DMS79 treated with DMSO at 0.1 percent for 48 hours (cell line): ENCODE measurements at regions not wholly inside any gene's neighbourhood (a gene's known extent, or its start where the extent isn't known, plus 50 kb on each side); places are given as distances from the start of the nearest gene placed in this dataset.
"Not testable (repeated sequence)": the region's sequence is repeated elsewhere in the genome, so short reads cannot be mapped to it uniquely, and the experiment has no call there.

Experiments used
- DNase-seq: peaks from one replicate; lab custom pipeline; 2025; lab: John Stamatoyannopoulos, UW

- DNase-seq, result no peak
Measured at GRCh38 chr17:73851091-73851490, 206.8 kb upstream of the SDK2 start.

DNA sequence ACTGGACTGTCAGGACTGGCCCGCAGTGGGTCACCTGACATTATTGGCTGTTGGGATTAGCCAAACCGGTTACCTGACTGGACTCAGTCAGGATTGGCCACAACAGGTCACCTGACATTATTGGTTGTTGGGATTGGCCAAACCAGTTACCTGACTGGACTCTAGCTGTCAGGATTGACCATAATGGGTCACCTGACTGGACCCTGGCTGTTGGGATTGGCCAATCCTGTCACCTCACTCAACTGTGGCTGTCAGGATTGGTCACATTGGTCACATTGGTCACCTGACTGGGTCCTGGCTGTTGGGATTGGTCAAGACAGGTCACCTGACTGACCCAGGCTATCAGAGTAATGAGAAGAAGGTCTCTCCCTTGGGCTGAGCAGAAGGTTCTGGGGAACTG lies 207.7 kb upstream of the SDK2 start:
- no peak for DNase-seq

DNA sequence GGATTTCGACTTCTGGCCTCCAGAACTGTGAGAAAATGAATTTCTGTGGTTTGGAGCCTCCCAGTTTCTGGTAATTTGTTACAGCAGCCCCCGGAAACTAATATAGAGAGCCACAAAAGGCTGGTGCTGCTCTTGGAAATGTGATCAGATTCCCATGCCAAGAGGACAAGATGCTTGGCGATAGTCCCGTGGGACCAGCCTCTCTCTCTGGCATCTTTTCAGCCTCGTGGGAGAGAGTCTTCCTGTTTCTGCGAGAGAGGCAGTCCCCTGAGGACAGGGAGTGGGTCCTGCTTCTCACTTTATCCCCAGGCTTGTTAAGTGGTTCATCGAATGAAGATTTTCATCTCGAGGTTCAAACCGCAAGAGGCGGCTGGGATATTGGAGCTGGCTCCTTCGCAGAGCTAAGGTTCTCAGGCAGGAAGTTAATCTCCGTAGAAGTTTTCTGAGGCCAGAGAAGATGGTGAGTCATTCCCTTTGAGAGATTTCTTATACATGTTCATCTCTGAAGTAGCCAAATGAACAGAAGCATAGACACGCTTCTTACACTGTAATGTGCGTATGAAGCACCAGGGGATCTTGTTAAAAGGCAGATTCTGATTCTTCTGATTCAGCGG lies 211.6 kb upstream of the SDK2 start:
- no peak for DNase-seq

GRCh38 chr17:73856556-73856955 lies 212.3 kb upstream of the SDK2 start:
- DNase-seq, result no peak

- not testable (repeated sequence) for DNase-seq
Measured at GRCh38 chr17:73859439-73860008, 215.3 kb upstream of the SDK2 start.

DNA sequence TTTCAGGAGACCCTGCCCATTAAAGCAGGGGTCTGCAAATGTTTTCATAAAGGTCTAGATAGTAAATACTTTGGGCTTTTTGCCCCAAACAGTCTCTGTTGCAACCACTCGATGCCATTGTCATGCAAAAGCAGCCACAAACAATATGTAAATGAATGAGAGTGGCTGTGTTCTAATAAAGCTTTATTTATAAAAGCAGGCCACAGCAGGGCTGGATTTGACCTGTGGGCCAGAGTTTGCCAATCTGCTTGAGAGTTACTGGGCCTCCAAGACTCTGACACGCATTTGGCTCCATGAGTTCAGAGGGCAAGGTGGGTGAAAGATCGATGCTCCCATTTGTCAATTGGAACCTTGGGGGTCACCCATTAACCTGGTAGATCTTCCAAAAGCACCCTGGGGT lies 217.3 kb upstream of the SDK2 start:
- DNase-seq, result no peak

- DNase-seq, result no peak
Measured at GRCh38 chr17:73863761-73864535, 219.7 kb upstream of the SDK2 start.

GRCh38 chr17:73865831-73866230 lies 221.6 kb upstream of the SDK2 start:
- no peak for DNase-seq

DNA sequence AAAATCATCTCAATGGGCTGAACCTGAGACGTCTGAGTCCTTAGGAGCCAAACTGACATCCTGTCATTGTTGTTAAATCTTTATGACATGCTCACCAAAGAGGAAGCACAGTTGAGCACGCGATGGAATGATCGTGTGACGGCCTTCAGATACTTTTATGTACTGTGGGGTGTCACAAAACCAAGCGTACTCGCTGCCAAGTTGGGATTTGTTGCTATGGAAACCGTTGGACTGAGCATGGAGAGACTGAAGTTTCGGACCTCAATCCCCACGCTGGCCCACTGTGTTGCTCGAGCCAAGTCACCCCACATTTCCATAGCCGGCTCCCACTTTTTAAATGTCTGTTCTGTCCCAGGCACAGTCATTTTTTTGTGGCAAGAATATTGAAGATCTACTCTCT lies 222.8 kb upstream of the SDK2 start:
- DNase-seq, result no peak

GRCh38 chr17:73870068-73870467 lies 225.8 kb upstream of the SDK2 start:
- DNase-seq, result no peak

GRCh38 chr17:73870473-73870872 lies 226.2 kb upstream of the SDK2 start:
- no peak for DNase-seq

DNA sequence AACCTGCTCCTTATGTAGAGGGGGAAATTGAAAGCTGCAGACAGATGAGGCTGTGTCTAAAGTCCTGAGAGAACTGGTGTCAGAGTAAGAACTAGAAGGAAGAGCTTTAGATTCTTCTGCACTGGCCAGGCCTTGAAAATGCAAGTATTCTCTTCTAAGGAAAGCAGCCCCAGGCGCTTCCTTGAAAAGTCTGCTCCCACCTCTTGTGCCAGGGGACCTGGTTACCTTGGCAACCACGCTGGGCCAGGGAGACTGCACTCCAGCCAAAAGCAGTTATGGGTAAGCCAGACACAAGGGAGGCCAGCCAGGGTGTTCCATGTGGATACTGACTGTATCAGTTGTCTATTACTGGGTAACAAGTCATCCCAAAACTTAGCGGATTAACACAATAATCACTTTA lies 228.6 kb upstream of the SDK2 start:
- DNase-seq, result no peak

DNA sequence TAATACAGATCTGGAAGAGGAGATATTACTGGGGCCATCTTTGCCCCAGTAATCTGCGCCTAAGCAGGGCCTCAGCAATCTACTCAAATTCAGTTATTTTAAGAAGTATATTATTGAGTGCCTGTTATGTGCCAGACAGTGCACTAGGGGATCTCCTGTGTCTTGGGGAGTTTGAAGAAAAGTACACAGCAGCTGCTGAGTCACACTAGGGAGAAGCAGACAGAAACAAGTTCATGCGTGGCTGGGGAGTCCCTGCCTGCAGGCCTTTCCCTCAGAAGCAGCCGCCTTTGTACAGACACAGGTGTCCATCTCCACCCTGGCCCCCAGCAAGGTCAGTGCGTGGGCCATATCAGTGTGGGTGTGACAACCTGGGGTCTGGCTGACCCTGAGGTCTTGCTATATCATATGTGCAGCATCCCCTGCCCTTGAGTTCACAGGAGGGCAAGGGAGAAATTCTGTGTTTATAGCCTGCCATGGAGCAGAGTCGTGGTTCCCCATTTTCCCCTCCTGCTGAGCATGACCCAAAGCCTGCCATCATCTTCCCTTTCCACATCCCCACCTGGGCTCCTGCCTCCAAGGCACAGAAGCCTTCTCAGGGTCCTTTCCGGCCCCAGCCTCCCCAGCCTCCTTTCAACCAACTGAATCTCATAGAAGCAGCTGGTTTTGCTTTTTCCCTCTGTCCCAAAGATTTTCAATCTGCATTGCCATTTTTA lies 229.9 kb upstream of the SDK2 start:
- DNase-seq, result no peak

DNA sequence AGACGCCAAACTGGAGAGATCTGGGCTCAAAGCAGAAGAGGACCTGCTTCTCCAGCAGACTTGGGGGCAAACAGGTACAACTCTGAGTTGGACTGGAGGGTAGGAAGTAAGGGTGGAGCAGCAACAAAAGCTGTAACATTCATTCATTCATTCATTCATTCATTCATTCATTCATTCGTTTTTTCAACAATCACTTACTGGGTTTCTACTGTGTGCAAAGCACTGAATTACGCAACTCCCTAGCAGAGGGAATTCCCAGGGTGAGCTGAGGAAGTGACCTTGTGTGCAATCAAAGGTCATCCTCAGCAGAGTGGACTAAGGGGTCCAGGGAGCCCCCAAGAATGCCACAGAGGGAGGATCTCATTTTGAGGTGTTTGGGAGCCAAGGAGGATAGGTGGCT lies 231.1 kb upstream of the SDK2 start:
- no peak for DNase-seq

- DNase-seq, result no peak
Measured at GRCh38 chr17:73877962-73878361, 233.7 kb upstream of the SDK2 start.

DNA sequence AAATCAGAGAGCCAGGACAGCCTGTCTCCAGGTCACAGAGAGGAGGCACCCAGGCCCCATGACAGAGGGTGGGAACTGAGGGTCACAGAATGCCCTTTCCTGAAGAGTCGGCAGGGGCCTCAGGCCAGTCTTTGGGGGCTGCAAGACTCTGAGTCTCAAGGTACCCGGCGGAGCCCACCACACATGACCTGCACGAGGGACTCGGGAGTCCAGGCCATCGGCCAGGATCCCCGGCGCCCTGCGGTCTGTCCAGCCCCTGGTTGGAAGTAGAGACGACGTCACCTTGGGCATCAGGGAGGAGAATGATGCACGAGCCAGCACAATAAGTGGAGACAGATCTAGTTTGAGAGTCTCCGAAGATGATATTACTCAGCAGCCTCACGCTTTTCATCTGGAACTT lies 234.7 kb upstream of the SDK2 start:
- no peak for DNase-seq

DNA sequence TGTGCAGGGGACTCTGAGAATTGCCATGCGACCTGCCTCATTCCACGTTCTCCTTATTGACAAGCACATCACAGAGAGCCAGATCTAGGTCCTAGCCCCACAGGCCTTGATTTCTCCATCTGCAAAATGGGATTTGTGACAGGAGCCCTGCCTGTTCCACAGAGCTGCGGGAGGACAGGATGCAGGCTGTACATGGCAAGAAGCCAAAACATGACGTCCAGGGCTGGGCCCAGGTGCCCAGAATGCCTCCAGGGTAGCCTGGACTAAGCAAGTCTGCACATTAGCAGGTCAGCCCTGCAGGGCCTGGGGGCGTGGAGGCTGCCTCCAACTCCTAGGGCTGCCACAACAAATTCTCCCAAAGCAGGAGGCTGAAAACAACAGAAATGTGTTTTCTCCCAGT lies 235.7 kb upstream of the SDK2 start:
- no peak for DNase-seq

GRCh38 chr17:73882590-73882989 lies 238.3 kb upstream of the SDK2 start:
- DNase-seq, result no peak

- no peak for DNase-seq
Measured at GRCh38 chr17:73883175-73883574, 238.9 kb upstream of the SDK2 start.

DNA sequence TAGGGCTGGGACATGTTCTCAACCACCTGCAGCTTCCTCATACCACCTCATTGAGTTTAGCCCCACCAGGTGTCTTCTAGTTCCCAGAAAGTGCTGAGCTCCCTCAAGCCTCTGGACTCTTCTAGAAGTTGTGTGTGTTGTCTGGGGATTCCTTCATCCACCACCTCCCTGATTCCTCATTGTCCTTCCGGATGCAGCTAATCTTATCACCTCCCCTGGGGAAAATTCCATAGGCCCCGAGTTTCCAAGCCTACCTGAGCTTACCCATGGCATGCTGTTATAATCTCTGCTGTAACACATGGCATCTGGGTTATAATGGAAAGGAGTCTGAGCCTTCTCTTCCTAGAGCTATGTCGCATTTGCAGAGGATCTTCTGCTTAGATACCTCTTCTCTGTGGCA lies 243.5 kb upstream of the SDK2 start:
- DNase-seq, result no peak

DNA sequence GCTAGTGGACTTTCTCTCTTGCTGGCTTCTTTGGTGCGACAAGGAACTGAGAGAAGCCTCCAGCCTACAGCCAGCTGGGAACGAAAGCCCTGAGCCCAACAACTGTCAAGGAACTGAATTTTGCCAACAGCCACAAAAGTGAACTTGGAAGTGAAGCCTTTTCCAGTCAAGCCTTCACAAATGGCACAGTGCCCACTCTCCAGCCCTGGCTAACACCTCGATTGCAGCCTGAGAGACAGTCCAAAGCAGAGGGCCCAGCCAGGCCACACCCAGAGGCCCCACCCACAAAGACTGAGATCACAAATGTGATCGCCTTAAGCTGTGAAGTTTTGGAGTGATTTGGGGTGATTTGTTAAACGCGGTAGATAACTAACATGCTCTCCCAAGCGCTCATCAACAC lies 244.6 kb upstream of the SDK2 start:
- DNase-seq, result no peak

DNA sequence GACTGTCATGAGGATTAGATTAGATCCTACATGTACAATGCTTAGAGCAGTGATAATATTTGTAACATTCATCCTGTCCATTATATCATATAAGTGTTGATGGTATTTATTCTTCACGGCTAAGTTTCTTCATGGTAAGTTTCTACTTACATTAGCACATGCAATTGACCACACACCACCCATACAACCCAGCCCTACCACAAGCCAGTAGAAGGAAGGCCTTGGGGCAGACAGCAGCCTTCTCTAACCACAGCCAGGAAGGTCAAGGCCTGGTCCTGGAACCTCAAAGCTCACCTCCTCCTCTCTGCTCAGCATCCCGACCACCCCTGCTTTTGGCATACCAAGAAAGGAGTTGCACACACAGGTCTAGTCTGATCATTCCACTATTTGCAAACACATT lies 245.2 kb upstream of the SDK2 start:
- DNase-seq, result no peak

- no peak for DNase-seq
Measured at GRCh38 chr17:73890831-73891405, 246.7 kb upstream of the SDK2 start.
